HG03175 (cell line): ENCODE measurements at regions not wholly inside any gene's neighbourhood (a gene's known extent, or its start where the extent isn't known, plus 50 kb on each side); places are given as distances from the start of the nearest gene placed in this dataset.

Source experiments
- ATAC-seq: cut with Tn5 transposase; IDR thresholded peaks from one replicate; pipeline ENCODE4 v1.9.1; 2021; ENCODE audit warnings: mild to moderate bottlenecking, moderate library complexity; ENCODE audit not compliant: unreplicated experiment

DNA sequence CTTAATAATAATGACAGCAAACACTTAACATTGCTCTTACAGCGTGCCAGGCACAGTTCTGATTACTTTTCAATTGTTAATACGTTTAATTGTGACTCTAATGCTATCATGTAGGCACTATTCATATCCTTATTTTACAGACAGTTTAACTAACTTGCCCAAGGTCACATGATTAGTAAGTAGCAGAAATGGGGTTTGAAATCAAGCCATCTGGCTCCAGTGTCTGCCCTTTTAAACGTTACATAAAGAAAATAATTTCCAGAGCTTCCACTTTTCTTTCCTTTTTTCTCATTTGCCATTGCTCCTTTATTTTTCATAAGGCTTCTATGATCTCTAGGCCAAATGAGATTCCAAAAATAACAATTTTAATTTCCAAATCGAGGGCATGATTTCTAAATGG, 50.6 kb upstream of the IKZF2 start:
- no peak for ATAC-seq

- ATAC-seq = no peak
Observed at GRCh38 chr2:213205944-213206343, 54.5 kb upstream of the IKZF2 start.

DNA sequence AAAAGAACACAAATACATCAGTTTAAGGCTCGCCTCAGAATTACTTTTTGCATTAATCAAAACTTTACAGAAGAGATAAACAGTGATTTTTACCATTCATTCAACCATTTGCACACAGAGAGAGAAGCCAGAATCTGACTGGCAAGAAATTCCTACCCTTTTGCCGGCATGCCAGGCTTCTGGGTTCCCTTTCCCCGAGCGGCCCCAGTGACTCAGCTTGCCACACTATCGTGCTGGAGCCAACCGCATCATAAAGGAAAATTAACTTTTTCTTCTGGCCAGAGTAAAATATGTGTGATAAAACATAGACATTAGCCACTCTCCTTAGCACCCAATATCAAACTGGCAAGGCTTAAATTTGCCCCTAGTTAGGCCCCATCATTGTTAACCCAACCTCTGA, 61.8 kb upstream of the IKZF2 start:
- ATAC-seq = no peak

GRCh38 chr2:213214209-213214608, 62.8 kb upstream of the IKZF2 start:
- no peak for ATAC-seq

DNA sequence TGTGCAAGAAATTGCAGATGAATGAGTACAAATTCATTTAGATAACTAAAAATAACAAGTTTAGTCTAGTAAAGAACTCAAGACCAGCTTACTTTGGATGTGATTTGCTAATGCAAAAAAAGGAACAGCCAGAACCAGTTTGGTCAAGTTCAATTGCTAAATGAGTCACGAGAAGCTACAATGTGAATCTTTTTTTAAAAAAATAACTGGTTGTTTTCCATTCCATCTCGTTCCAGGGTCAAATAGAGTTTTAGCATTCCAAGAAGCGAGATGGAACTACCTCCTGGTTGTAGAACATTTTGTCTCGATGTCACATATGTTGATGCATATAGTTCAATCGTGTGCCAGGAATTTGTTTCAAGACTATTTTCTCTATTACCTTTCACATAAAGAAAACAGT, 65.0 kb upstream of the IKZF2 start:
- no peak for ATAC-seq

DNA sequence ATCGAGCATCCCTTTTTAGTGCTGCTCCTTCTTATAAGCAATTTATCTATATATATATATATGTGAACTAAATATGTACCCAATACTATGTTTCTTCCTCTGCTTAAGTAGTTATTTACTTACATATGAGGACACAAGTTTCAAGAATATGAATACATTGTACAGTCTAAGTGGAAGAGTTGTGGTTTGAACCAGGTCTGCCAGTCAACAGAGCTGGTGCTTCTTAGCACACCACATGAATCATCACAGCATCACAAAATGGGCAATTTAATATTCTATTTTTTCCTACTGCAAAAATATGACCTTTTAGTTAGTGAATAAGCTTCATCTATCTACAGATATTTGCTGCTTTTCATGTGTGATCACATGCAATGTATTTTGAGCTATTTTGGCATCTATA, 64.4 kb upstream of the SPAG16 start:
- no peak for ATAC-seq

GRCh38 chr2:213220967-213221603, 63.2 kb upstream of the SPAG16 start:
- peak; percentile 39 for ATAC-seq

DNA sequence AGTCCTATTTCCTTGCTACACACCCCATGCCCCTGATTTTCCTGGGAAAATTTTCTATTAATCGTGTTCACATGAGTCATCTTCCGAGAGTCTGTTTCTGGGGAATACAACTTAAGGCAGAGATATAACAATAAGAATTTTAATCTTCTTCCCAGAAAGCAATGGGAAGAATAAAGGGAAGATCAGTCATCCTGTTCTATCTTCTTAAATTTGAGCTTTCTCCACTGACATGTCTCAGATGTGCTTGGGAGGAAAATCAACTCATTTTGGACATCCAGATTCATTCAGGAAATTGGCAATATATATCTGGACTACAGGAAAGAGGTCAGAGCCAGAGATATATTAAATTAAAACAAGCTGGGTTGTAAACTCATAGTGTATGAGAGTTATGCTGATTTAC, 62.3 kb upstream of the SPAG16 start:
- ATAC-seq = no peak

- no peak for ATAC-seq
Observed at GRCh38 chr2:213224366-213224765, 59.9 kb upstream of the SPAG16 start.

GRCh38 chr2:213225866-213226265, 58.4 kb upstream of the SPAG16 start:
- ATAC-seq = no peak

DNA sequence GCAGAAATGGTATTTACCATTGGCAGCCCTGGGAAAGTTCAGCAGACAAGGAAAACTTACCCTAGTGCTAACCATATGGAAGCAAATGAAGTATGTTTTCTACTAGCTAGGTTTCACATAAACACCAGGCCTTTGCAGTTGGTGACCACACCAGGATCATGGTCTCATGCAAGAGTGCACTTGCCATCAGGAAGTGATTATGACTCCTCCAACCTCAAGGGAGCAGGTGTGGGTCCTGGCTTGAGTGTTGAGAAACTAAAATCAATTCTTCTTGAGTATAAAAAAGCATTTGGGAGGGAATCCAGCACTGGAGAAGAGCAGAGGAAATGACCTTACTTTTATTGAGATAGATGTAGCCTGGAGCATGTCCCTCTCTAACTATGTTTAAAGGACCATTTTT, 56.8 kb upstream of the SPAG16 start:
- ATAC-seq = peak; percentile 97

- ATAC-seq = no peak
Observed at GRCh38 chr2:213228638-213229037, 55.6 kb upstream of the SPAG16 start.

DNA sequence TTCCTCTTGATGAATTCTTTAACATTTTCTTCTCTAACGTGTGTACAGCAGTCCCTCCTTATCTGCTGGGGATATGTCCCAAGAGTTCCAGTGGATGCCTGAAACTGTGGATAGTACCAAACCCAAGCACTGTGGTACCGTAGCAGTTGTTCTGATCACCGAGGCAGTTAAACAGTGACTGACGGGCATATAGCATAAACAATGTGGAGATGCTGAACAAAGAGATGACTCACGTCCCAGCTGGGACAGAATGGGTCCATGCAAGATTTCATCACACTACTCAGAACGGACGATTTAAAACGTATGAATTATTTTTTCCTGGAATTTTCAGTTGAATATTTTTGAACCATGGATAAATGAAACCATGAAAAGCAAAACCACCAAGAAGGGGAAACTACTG, 54.5 kb upstream of the SPAG16 start:
- no peak for ATAC-seq

- ATAC-seq = no peak
Observed at GRCh38 chr2:213231966-213232365, 52.3 kb upstream of the SPAG16 start.

- ATAC-seq = peak; percentile 95
Observed at GRCh38 chr2:213232649-213233437, 51.4 kb upstream of the SPAG16 start.

GRCh38 chr2:213233438-213234330, 50.6 kb upstream of the SPAG16 start:
- ATAC-seq = no peak
